Activated naive CD4-positive, alpha-beta T cell treated with anti-CD3 and anti-CD28 coated beads for 36 hours (primary cell): ENCODE measurements at regions not wholly inside any gene's neighbourhood (a gene's known extent, or its start where the extent isn't known, plus 50 kb on each side); places are given as distances from the start of the nearest gene placed in this dataset.
"Not testable (repeated sequence)": the region's sequence is repeated elsewhere in the genome, so short reads cannot be mapped to it uniquely, and the experiment has no call there.

Source experiments
- CTCF ChIA-PET: fragments of 350-600 bp; sonication (Branson Sonifier 250); formaldehyde crosslinking; loops from one replicate; lab custom pipeline; 2021; ENCODE audit warnings: antibody characterized with exemption; lab: Charles Lee
- DNase-seq: peaks from one replicate; pipeline ENCODE4 v3.0.0-alpha.2; 2020
- H3K27ac Mint-ChIP-seq: one replicate; pipeline ENCODE4 v1.8.0; 2021; ENCODE audit warnings: mild to moderate bottlenecking, mixed read lengths
- H3K27me3 Mint-ChIP-seq: one replicate; pipeline ENCODE4 v1.8.0; 2021; ENCODE audit warnings: low read depth, mixed read lengths
- H3K36me3 Mint-ChIP-seq: one replicate; pipeline ENCODE4 v1.8.0; 2021; ENCODE audit warnings: low read depth, mixed read lengths
- H3K4me1 Mint-ChIP-seq: one replicate; pipeline ENCODE4 v1.8.0; 2021; ENCODE audit warnings: low read depth, mixed read lengths
- H3K4me3 Mint-ChIP-seq: one replicate; pipeline ENCODE4 v1.8.0; 2021; ENCODE audit warnings: mild to moderate bottlenecking, moderate library complexity, mixed read lengths
- H3K9me3 Mint-ChIP-seq: one replicate; pipeline ENCODE4 v1.8.0; 2021; ENCODE audit warnings: mixed read lengths
- intact Hi-C: fragments of 100-400 bp; cut with micrococcal nuclease; formaldehyde crosslinking; loops from one replicate; pipeline ENCODE4 v1.15.1; 2023

- intact Hi-C loops: no loop called here
- Mint-ChIP-seq H3K27ac (no peak overlapping the region), H3K27me3 (no peaks in the 10 kb centered on the region), H3K36me3 (no peaks in the 10 kb centered on the region), H3K4me1 (no peaks in the 10 kb centered on the region), H3K9me3 (peaks cover 4% of the 10 kb centered on the region), H3K4me3 (no peak overlapping the region)
- CTCF ChIA-PET: no interaction called here
- no peak for DNase-seq
Observed at GRCh38 chr5:120320626-120321025, 143.5 kb upstream of the PRR16 start.

DNA sequence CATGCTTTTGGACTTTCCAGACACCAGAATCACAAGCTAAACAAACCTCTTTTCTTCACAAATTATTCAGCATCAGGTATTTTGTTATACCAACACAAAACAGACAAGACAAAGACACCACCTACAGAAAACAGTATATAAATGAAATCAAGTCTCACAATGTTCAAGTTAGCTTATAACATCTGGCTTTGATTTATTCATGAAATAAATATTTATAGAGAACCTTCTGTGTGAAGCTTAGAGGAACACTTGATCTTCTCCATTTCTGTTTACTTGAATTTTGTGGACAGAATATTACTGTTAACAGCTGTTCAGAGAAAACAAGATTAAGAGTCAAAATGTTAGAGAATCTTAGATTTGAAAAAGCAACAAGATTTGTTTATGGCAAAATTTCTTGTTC, 137.4 kb upstream of the PRR16 start:
- no peaks in the 10 kb centered on the region for H3K9me3 Mint-ChIP-seq
- intact Hi-C loops: no loop called here
- no peak for DNase-seq
- H3K27me3 Mint-ChIP-seq: no peaks in the 10 kb centered on the region
- H3K27ac Mint-ChIP-seq: no peak overlapping the region
- CTCF ChIA-PET: no interaction called here
- H3K4me3 Mint-ChIP-seq: no peak overlapping the region
- no peaks in the 10 kb centered on the region for H3K4me1 Mint-ChIP-seq
- H3K36me3 Mint-ChIP-seq: no peaks in the 10 kb centered on the region

- H3K27ac Mint-ChIP-seq: no peak overlapping the region
- H3K36me3 Mint-ChIP-seq: no peaks in the 10 kb centered on the region
- DNase-seq: no peak
- H3K27me3 Mint-ChIP-seq: no peaks in the 10 kb centered on the region
- peaks cover 3% of the 10 kb centered on the region for H3K9me3 Mint-ChIP-seq
- no peaks in the 10 kb centered on the region for H3K4me1 Mint-ChIP-seq
- intact Hi-C loops: no loop called here
- H3K4me3 Mint-ChIP-seq: no peak overlapping the region
- CTCF ChIA-PET: interaction anchor here (0.6 kb wide), 1 partner anchor 535 kb away, joined by 4 read pairs; no protein-coding TSS in a partner anchor
Observed at GRCh38 chr5:120327180-120327579, 136.9 kb upstream of the PRR16 start.

GRCh38 chr5:120329095-120329494, 135.0 kb upstream of the PRR16 start:
- Mint-ChIP-seq H3K4me3 (no peak overlapping the region), H3K27ac (no peak overlapping the region), H3K4me1 (no peaks in the 10 kb centered on the region), H3K36me3 (no peaks in the 10 kb centered on the region), H3K27me3 (no peaks in the 10 kb centered on the region), H3K9me3 (peaks cover 3% of the 10 kb centered on the region)
- CTCF ChIA-PET: no interaction called here
- no peak for DNase-seq
- intact Hi-C loops: no loop called here

DNA sequence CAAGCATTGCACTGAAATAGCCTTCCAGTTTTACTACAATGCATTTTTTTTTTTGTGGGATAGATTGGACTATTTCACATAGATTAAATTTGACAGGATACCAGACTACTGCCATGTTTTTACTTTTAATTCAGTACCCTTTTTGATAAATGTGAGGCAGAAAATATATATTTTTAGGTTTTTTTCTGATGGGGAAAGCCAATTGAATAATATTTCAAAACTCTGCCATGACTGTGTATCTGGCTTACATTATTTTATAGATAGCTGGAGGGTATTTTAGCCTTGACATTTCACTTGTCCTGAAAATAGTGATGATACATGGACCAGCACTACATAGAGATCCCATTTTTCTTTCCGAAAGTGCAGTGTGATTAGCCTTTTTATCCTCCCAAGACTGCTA, 133.5 kb upstream of the PRR16 start:
- CTCF ChIA-PET: no interaction called here
- Mint-ChIP-seq H3K27me3 (no peaks in the 10 kb centered on the region), H3K36me3 (no peaks in the 10 kb centered on the region), H3K4me3 (no peak overlapping the region), H3K4me1 (no peaks in the 10 kb centered on the region), H3K9me3 (peaks cover 3% of the 10 kb centered on the region), H3K27ac (no peak overlapping the region)
- intact Hi-C loops: no loop called here
- no peak for DNase-seq

DNA sequence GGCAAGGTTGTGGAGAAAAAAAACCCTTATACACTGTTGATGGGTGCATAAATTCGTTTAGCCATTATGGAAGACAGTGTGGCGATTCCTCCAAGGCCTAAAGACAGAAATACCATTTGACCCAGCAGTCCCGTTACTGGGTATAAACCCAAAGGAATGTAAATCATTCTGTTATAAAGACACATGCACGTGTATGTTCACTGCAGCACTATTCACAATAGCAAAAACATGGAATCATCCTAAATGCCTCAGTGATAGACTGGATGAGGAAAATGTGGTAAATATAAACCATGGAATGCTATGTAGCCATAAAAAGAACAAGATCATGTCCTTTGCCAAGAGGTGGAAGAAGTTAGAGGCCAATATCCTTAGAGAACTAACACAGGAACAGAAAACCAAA, 119.9 kb upstream of the PRR16 start:
- no peak overlapping the region for H3K4me3 Mint-ChIP-seq
- no peak overlapping the region for H3K27ac Mint-ChIP-seq
- H3K36me3 Mint-ChIP-seq: no peaks in the 10 kb centered on the region
- peaks cover 2% of the 10 kb centered on the region for H3K9me3 Mint-ChIP-seq
- no peaks in the 10 kb centered on the region for H3K4me1 Mint-ChIP-seq
- DNase-seq: no peak
- CTCF ChIA-PET: no interaction called here
- H3K27me3 Mint-ChIP-seq: no peaks in the 10 kb centered on the region
- intact Hi-C loops: no loop called here

- intact Hi-C loops: no loop called here
- no peaks in the 10 kb centered on the region for H3K27me3 Mint-ChIP-seq
Observed at GRCh38 chr5:120345947-120346346, 118.2 kb upstream of the PRR16 start.

DNA sequence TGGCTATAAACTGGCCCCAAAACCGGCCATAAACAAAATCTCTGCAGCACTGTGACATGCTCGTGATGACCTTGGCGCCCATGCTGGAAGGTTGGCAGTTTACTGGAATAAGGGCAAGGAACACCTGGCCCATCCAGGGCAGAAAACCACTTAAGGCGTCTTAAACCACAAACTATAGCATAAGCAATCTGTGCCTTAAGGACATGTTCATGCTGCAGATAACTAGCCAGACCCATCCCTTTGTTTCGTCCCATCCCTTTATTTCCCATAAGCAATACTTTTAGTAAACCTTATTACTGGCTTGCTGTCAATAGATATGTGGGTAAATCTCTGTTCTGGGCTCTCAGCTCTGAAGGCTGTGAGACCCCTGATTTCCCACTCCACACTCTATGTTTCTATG, 113.0 kb upstream of the PRR16 start:
- H3K4me1 Mint-ChIP-seq, CTCF ChIA-PET, H3K36me3 Mint-ChIP-seq, H3K27ac Mint-ChIP-seq, intact Hi-C loops, H3K9me3 Mint-ChIP-seq, H3K27me3 Mint-ChIP-seq, H3K4me3 Mint-ChIP-seq, DNase-seq: not testable (repeated sequence)

More at GRCh38 chr5:120345947-120346346, 118.2 kb upstream of the PRR16 start:
- Mint-ChIP-seq H3K4me1 (no peaks in the 10 kb centered on the region), H3K27ac (no peak overlapping the region), H3K4me3 (no peak overlapping the region), H3K36me3 (no peaks in the 10 kb centered on the region), H3K9me3 (peaks cover 8% of the 10 kb centered on the region)
- DNase-seq: no peak
- CTCF ChIA-PET: no interaction called here

DNA sequence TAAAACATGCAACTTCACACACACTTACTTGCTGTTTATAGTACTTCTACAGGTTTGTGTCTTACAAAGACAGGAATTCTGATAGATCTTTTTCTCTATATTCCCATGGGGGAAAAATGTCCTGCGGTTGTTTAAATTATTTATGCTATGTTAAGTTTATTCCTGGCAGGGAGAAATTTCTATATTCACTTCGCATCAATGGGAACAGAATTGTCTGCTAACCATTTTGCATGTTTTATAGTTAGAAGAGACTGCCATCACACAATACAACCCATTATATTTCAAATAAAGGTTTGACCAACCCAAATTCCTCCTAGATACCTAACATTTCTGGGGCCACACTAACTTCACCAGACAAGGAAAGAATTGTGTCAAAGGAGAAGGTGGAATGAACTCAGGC, 110.0 kb upstream of the PRR16 start:
- CTCF ChIA-PET: no interaction called here
- intact Hi-C loops: no loop called here
- Mint-ChIP-seq H3K27ac (no peak overlapping the region), H3K4me3 (no peak overlapping the region), H3K9me3 (peaks cover 7% of the 10 kb centered on the region), H3K27me3 (no peaks in the 10 kb centered on the region), H3K36me3 (no peaks in the 10 kb centered on the region), H3K4me1 (no peaks in the 10 kb centered on the region)
- no peak for DNase-seq

GRCh38 chr5:120358949-120359348, 105.2 kb upstream of the PRR16 start:
- Mint-ChIP-seq H3K9me3 (no peaks in the 10 kb centered on the region), H3K4me1 (no peaks in the 10 kb centered on the region), H3K36me3 (no peaks in the 10 kb centered on the region), H3K27ac (no peak overlapping the region), H3K27me3 (no peaks in the 10 kb centered on the region), H3K4me3 (no peak overlapping the region)
- intact Hi-C loops: no loop called here
- no peak for DNase-seq
- CTCF ChIA-PET: no interaction called here

DNA sequence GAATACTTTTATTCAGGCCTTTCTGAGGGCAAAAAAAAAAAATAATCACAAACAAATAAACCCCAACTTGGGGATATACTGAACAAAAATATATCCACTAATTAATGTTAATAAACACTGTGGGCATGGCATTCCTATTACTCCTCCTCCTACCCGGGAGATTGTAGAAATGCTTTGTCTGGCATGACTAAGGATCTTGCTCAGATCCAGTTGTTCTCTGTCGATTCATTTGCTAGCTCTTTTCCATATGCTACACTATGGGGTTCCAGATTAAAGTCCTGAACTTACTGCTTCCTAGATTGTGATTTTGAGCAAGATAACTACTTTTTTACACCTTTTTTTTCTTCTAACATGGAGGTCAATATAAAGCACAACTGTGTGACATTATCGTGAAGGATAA, 102.2 kb upstream of the PRR16 start:
- no peaks in the 10 kb centered on the region for H3K27me3 Mint-ChIP-seq
- no peak overlapping the region for H3K27ac Mint-ChIP-seq
- intact Hi-C loops: no loop called here
- H3K4me3 Mint-ChIP-seq: no peak overlapping the region
- CTCF ChIA-PET: no interaction called here
- no peak for DNase-seq
- no peaks in the 10 kb centered on the region for H3K4me1 Mint-ChIP-seq
- no peaks in the 10 kb centered on the region for H3K9me3 Mint-ChIP-seq
- no peaks in the 10 kb centered on the region for H3K36me3 Mint-ChIP-seq

GRCh38 chr5:120362426-120362825, 101.7 kb upstream of the PRR16 start:
- Mint-ChIP-seq H3K9me3 (no peaks in the 10 kb centered on the region), H3K27me3 (no peaks in the 10 kb centered on the region), H3K4me1 (no peaks in the 10 kb centered on the region), H3K27ac (no peak overlapping the region), H3K4me3 (no peak overlapping the region), H3K36me3 (no peaks in the 10 kb centered on the region)
- intact Hi-C loops: no loop called here
- DNase-seq: no peak
- CTCF ChIA-PET: no interaction called here

DNA sequence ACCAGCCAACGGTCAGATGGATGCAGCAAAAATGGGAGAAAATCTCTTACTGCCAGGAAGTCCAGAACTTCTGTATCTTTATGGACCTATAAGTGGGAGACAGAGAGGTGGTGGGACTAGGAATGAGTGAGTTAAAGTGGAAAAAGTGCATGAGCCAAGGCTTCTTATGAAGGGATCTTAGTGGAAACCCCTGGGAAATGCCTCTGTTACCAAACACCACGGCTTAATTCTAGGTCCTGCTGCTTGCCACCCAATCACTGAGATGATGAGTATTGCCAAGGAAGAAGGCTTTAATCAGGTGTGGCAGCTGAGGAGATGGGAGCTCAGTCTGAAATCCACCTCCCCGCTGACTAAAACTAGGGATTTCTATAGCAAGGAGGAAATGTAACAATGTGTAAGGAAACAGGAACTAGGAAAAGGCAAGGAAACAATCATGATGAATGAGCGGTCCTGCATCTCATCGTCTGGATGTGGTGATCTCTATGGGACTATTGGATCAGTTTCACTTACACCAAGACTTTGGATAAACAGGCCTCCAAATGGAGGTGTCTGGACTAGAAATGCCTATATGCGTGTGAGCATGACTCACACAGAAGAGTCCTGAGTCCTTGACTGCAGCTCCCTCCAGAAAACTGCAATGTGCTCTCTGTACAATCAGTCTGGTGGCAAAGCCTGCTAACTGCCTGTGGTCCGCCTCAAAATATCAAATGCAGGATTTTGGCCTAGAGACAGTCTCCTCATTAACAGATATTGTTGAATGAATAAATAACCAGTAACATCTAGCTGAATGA, 98.2 kb upstream of the PRR16 start:
- Mint-ChIP-seq H3K4me3 (no peak overlapping the region), H3K36me3 (no peaks in the 10 kb centered on the region), H3K27me3 (no peaks in the 10 kb centered on the region), H3K9me3 (no peaks in the 10 kb centered on the region), H3K4me1 (no peaks in the 10 kb centered on the region), H3K27ac (no peak overlapping the region)
- CTCF ChIA-PET: no interaction called here
- intact Hi-C loops: no loop called here
- DNase-seq: no peak
